Endometrium (tissue), 2 donors: ENCODE measurements at regions not wholly inside any gene's neighbourhood (a gene's known extent, or its start where the extent isn't known, plus 50 kb on each side); places are given as distances from the start of the nearest gene placed in this dataset.
"Not testable (repeated sequence)": the region's sequence is repeated elsewhere in the genome, so short reads cannot be mapped to it uniquely, and the experiment has no call there.

Experiments used
- FAIRE-seq: peaks from 2 replicates; lab custom pipeline; 2012; peaks lifted over from hg19 to GRCh38; lab: Jason Lieb, UNC
- donor health status: control.
- donor health status: control.

- FAIRE-seq, result no peak
Observed at GRCh38 chrX:74251006-74251930, 52.7 kb upstream of the ZCCHC13 start.

GRCh38 chrX:74250574-74250973 lies 53.4 kb upstream of the ZCCHC13 start:
- FAIRE-seq, result no peak

- FAIRE-seq, result no peak
Observed at GRCh38 chrX:74249963-74250362, 54.0 kb upstream of the ZCCHC13 start.

GRCh38 chrX:74248889-74249288 lies 55.1 kb upstream of the ZCCHC13 start:
- no peak for FAIRE-seq

- no peak for FAIRE-seq
Observed at GRCh38 chrX:74246524-74246923, 57.5 kb upstream of the ZCCHC13 start.

GRCh38 chrX:74242484-74243138 lies 61.4 kb upstream of the ZCCHC13 start:
- FAIRE-seq, result no peak

- no peak for FAIRE-seq
Observed at GRCh38 chrX:74242050-74242449, 61.9 kb upstream of the ZCCHC13 start.

GRCh38 chrX:74238771-74239170 lies 65.2 kb upstream of the ZCCHC13 start:
- FAIRE-seq, result no peak

GRCh38 chrX:74234818-74235217 lies 69.2 kb upstream of the ZCCHC13 start:
- no peak for FAIRE-seq

GRCh38 chrX:74232859-74233258 lies 71.1 kb upstream of the ZCCHC13 start:
- FAIRE-seq, result no peak

GRCh38 chrX:74231625-74232024 lies 72.4 kb upstream of the ZCCHC13 start:
- no peak for FAIRE-seq

- no peak for FAIRE-seq
Observed at GRCh38 chrX:74230094-74230493, 73.9 kb upstream of the ZCCHC13 start.

GRCh38 chrX:74225111-74225510 lies 78.9 kb upstream of the ZCCHC13 start:
- FAIRE-seq, result no peak

- no peak for FAIRE-seq
Observed at GRCh38 chrX:74220277-74220676, 83.7 kb upstream of the ZCCHC13 start.

- FAIRE-seq, result no peak
Observed at GRCh38 chrX:74218895-74219294, 85.1 kb upstream of the ZCCHC13 start.

- no peak for FAIRE-seq
Observed at GRCh38 chrX:74216421-74216820, 87.6 kb upstream of the ZCCHC13 start.

GRCh38 chrX:74211911-74212310 lies 92.1 kb upstream of the ZCCHC13 start:
- FAIRE-seq, result peak; percentile 58

GRCh38 chrX:74207539-74207938 lies 96.4 kb upstream of the ZCCHC13 start:
- FAIRE-seq, result no peak

- FAIRE-seq, result no peak
Observed at GRCh38 chrX:74195605-74196004, 108.4 kb upstream of the ZCCHC13 start.

GRCh38 chrX:74195120-74195519 lies 108.9 kb upstream of the ZCCHC13 start:
- no peak for FAIRE-seq

GRCh38 chrX:74187211-74187610 lies 116.8 kb upstream of the ZCCHC13 start:
- FAIRE-seq, result no peak

GRCh38 chrX:74183047-74183446 lies 120.9 kb upstream of the ZCCHC13 start:
- not testable (repeated sequence) for FAIRE-seq

- not testable (repeated sequence) for FAIRE-seq
Observed at GRCh38 chrX:74181976-74182375, 122.0 kb upstream of the ZCCHC13 start.

GRCh38 chrX:74180716-74181115 lies 123.3 kb upstream of the ZCCHC13 start:
- no peak for FAIRE-seq
